SH-SY5Y (cell line): ENCODE measurements at regions not wholly inside any gene's neighbourhood (a gene's known extent, or its start where the extent isn't known, plus 50 kb on each side); places are given as distances from the start of the nearest gene placed in this dataset.

Experiments
- GATA2 ChIP-seq: IDR thresholded peaks from 2 replicates; pipeline ENCODE4 v1.6.1; 2011; ENCODE audit warnings: mild to moderate bottlenecking, low read depth, low read length
- GATA3 ChIP-seq: IDR thresholded peaks from 2 replicates; pipeline ENCODE4 v1.6.1; 2011; ENCODE audit warnings: low read depth, mild to moderate bottlenecking, low read length, moderate library complexity

GRCh38 chr3:162863579-162863978, 1367.0 kb downstream of the OTOL1 start:
- TF ChIP-seq GATA3 (no peak), GATA2 (no peak)

- no peak for TF ChIP-seq GATA2
- TF ChIP-seq GATA3, result no peak
These were observed 1368.9 kb downstream of the OTOL1 start for GRCh38 chr3:162865466-162865865.

GRCh38 chr3:162879021-162879562, 1382.5 kb downstream of the OTOL1 start:
- TF ChIP-seq GATA3 (no peak), GATA2 (no peak)

- TF ChIP-seq GATA3, result no peak
These were observed 1387.8 kb downstream of the OTOL1 start for GRCh38 chr3:162884373-162884772.

GRCh38 chr3:162892921-162893793, 1396.5 kb downstream of the OTOL1 start:
- TF ChIP-seq GATA2 (no peak), GATA3 (no peak)

- TF ChIP-seq GATA2 (no peak), GATA3 (no peak)
These were observed 1400.7 kb downstream of the OTOL1 start for GRCh38 chr3:162897291-162897690.

- no peak for TF ChIP-seq GATA3
- no peak for TF ChIP-seq GATA2
These were observed 1435.9 kb downstream of the OTOL1 start for GRCh38 chr3:162932503-162932902.

GRCh38 chr3:162933656-162934055, 1437.0 kb downstream of the OTOL1 start:
- TF ChIP-seq GATA2, result no peak

GRCh38 chr3:162936706-162937105, 1440.1 kb downstream of the OTOL1 start:
- TF ChIP-seq GATA3, result no peak
- TF ChIP-seq GATA2, result no peak

GRCh38 chr3:162938083-162938482, 1441.5 kb downstream of the OTOL1 start:
- TF ChIP-seq GATA2, result no peak
- TF ChIP-seq GATA3, result no peak

- TF ChIP-seq GATA2 (no peak), GATA3 (no peak)
These were observed 1449.0 kb downstream of the OTOL1 start for GRCh38 chr3:162945626-162946025.

- TF ChIP-seq GATA3 (no peak), GATA2 (no peak)
These were observed 1460.1 kb downstream of the OTOL1 start for GRCh38 chr3:162956711-162957110.

GRCh38 chr3:162960269-162960668, 1463.7 kb downstream of the OTOL1 start:
- TF ChIP-seq GATA2, result no peak
- no peak for TF ChIP-seq GATA3

GRCh38 chr3:162970292-162970691, 1473.7 kb downstream of the OTOL1 start:
- no peak for TF ChIP-seq GATA2
- TF ChIP-seq GATA3, result no peak

GRCh38 chr3:162971715-162972114, 1475.1 kb downstream of the OTOL1 start:
- TF ChIP-seq GATA3 (no peak), GATA2 (no peak)

- no peak for TF ChIP-seq GATA2
- TF ChIP-seq GATA3, result no peak
These were observed 1476.9 kb downstream of the OTOL1 start for GRCh38 chr3:162973428-162973917.
